SH-SY5Y (cell line): ENCODE measurements at regions not wholly inside any gene's neighbourhood (a gene's known extent, or its start where the extent isn't known, plus 50 kb on each side); places are given as distances from the start of the nearest gene placed in this dataset.

Experiments
- GATA2 ChIP-seq: IDR thresholded peaks from 2 replicates; pipeline ENCODE4 v1.6.1; 2011; ENCODE audit warnings: mild to moderate bottlenecking, low read depth, low read length
- GATA3 ChIP-seq: IDR thresholded peaks from 2 replicates; pipeline ENCODE4 v1.6.1; 2011; ENCODE audit warnings: low read depth, mild to moderate bottlenecking, low read length, moderate library complexity

DNA sequence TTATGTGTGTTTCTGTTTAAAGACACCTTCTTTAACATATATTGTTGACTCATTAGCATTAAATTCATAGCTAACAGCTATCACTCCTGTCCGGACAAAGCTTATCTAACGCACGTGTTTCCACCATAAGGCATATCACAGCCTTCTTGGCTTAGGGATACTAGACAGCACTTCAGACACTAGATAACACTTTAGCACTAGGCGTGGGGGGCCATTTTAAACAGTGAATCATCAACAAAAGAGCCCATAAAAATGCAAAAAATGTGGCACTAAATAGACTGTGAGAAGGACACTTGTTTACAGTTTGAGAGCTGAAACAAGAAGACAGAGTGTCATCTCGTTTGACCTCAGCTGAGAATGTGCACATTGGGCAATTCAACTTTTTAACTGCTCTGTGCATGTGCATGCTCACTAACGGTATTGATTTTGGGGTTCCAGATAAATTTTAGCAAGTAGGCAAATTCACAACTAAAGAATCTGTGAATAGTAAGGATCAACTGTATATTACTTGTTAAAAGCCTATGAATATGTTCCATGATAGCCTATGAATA lies 58.9 kb upstream of the RAI2 start:
- no peak for TF ChIP-seq GATA2
- TF ChIP-seq GATA3, result no peak
